Endothelial cell of umbilical vein (primary cell): ENCODE measurements at regions not wholly inside any gene's neighbourhood (a gene's known extent, or its start where the extent isn't known, plus 50 kb on each side); places are given as distances from the start of the nearest gene placed in this dataset.

Experiments used
- EZH2 ChIP-seq: IDR thresholded peaks from 2 replicates; pipeline ENCODE4 v1.6.1; 2012; ENCODE audit warnings: borderline replicate concordance, low read depth, mild to moderate bottlenecking, moderate library complexity, low read length, inconsistent platforms; ENCODE audit not compliant: severe bottlenecking
- FOS ChIP-seq: IDR thresholded peaks from 2 replicates; pipeline ENCODE4 v1.6.1; 2011; ENCODE audit warnings: mild to moderate bottlenecking, low read length, moderate library complexity, borderline replicate concordance; ENCODE audit not compliant: insufficient read depth
- JUN ChIP-seq: IDR thresholded peaks from 2 replicates; pipeline ENCODE4 v1.6.1; 2011; ENCODE audit warnings: borderline replicate concordance, low read depth; ENCODE audit not compliant: insufficient read length, insufficient read depth
- MYC ChIP-seq: IDR thresholded peaks from one replicate; pipeline ENCODE4 v1.6.1; 2011; ENCODE audit warnings: mild to moderate bottlenecking, low read depth, low read length
- POLR2A ChIP-seq: IDR thresholded peaks from 2 replicates; pipeline ENCODE4 v1.6.1; 2012; ENCODE audit warnings: low read depth, mild to moderate bottlenecking, control low read depth, low read length
- POLR2AphosphoS5 ChIP-seq: IDR thresholded peaks from 2 replicates; pipeline ENCODE4 v1.6.1; 2012; ENCODE audit warnings: low read depth, mild to moderate bottlenecking, control low read depth, low read length, moderate library complexity; ENCODE audit not compliant: insufficient read depth
- TF ChIP-seq, protein P1 (sequence below), 2 donors: IDR thresholded peaks; 1 replicate in 1 of 2; 2 replicates in 1 of 2; pipeline ENCODE4 v1.5.1; 2011; ENCODE audit warnings: low read length in 2 of 2, mild to moderate bottlenecking in 2 of 2, moderate library complexity in 2 of 2, control low read depth in 1 of 2, inconsistent platforms in 1 of 2, low read depth in 1 of 2; ENCODE audit not compliant: insufficient read depth in 1 of 2; ENCODE audit errors: extremely low read depth in 1 of 2
- TF ChIP-seq, protein P2 (sequence below): IDR thresholded peaks from 2 replicates; pipeline ENCODE4 v1.6.1; 2011; ENCODE audit not compliant: insufficient read depth, insufficient read length

DNA sequence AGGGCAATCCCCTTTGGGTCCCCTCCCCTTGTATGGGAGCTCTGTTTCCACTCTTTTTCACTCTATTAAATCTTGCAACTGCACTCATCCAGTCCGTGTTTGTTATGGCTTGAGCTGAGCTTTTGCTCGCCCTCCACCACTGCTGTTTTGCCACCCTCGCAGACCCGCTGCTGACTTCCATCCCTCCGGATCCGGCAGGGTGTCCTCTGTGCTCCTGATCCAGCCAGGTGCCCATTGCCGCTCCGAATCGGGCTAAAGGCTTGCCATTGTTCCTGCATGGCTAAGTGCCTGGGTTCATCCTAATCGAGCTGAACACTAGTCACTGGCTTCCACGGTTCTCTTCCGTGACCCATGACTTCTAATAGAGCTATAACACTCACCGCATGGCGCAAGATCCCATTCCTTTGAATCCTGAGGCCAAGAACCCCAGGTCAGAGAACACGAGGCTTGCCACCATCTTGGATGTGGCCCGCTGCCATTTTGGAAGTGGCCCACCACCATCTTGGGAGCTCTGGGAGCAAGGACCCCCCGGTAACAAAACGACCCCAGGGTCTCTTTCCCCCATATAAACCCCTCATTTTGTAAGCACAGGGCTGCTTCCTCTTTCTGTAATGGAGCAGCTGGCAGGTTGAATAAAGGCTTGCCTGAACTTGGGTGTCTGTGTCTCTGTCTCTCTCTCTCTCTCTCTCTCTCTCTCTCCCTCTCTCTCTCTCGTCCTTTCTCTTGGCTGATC lies 1166.2 kb downstream of the TAF11L14 start:
- TF ChIP-seq POLR2A (no peak), FOS (no peak), EZH2 (no peak), POLR2AphosphoS5 (no peak), MYC (no peak), JUN (no peak)
- TF ChIP-seq, protein P1, sequence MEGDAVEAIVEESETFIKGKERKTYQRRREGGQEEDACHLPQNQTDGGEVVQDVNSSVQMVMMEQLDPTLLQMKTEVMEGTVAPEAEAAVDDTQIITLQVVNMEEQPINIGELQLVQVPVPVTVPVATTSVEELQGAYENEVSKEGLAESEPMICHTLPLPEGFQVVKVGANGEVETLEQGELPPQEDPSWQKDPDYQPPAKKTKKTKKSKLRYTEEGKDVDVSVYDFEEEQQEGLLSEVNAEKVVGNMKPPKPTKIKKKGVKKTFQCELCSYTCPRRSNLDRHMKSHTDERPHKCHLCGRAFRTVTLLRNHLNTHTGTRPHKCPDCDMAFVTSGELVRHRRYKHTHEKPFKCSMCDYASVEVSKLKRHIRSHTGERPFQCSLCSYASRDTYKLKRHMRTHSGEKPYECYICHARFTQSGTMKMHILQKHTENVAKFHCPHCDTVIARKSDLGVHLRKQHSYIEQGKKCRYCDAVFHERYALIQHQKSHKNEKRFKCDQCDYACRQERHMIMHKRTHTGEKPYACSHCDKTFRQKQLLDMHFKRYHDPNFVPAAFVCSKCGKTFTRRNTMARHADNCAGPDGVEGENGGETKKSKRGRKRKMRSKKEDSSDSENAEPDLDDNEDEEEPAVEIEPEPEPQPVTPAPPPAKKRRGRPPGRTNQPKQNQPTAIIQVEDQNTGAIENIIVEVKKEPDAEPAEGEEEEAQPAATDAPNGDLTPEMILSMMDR (IDR thresholded peaks at IDR 0.05; ENCODE audit: extremely low read depth in 1 of 2, insufficient read depth in 1 of 2, low read depth in 1 of 2, low read length in 2 of 2), result no peak
- TF ChIP-seq, protein P2, sequence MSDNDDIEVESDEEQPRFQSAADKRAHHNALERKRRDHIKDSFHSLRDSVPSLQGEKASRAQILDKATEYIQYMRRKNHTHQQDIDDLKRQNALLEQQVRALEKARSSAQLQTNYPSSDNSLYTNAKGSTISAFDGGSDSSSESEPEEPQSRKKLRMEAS, result no peak
